ENCODE measurements at regions not wholly inside any gene's neighbourhood (a gene's known extent, or its start where the extent isn't known, plus 50 kb on each side); places are given as distances from the start of the nearest gene placed in this dataset.

DNA sequence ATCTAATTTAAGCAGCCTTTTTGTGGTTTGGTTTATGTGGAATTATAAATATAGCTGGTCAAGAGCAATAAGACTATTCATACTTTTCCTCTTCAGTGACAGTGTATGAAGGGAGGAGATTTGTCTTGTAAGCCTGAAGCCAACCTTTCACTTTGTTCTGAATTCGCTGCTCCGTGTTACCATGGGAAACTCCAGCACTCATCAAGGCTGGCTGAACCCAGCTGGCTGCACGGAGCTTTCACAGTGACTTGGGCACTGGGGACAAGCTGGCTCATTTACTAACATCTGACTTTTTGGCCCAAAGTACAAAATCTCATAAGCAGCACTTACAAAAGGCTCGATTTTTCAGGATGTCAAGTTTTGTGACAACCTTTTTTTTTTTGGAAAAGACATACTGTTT is 120.4 kb upstream of the GRIA4 start:
- Mint-ChIP-seq H3K27me3 (ENCODE audit: low read depth) (no peaks in the 10 kb centered on the region), H3K4me3 (no peak overlapping the region), H3K4me1 (peaks cover 17% of the 10 kb centered on the region), H3K36me3 (ENCODE audit: low read depth) (no peaks in the 10 kb centered on the region), H3K27ac (ENCODE audit: unreplicated experiment) (no peak overlapping the region), H3K9me3 (no peaks in the 10 kb centered on the region)
- DNase-seq (ENCODE audit: low read depth, low spot score), result peak; percentile 6
- no peak for TF ChIP-seq CTCF (conservative IDR thresholded peaks at IDR 0.05)

- no peak for TF ChIP-seq CTCF (conservative IDR thresholded peaks at IDR 0.05)
- no peaks in the 10 kb centered on the region for H3K36me3 Mint-ChIP-seq (ENCODE audit: low read depth)
- no peak overlapping the region for H3K27ac Mint-ChIP-seq (ENCODE audit: unreplicated experiment)
- DNase-seq (ENCODE audit: low read depth, low spot score), result no peak
- no peaks in the 10 kb centered on the region for H3K27me3 Mint-ChIP-seq (ENCODE audit: low read depth)
- H3K9me3 Mint-ChIP-seq, result no peaks in the 10 kb centered on the region
- H3K4me3 Mint-ChIP-seq, result no peak overlapping the region
- peaks cover 14% of the 10 kb centered on the region for H3K4me1 Mint-ChIP-seq
These were observed 122.9 kb upstream of the GRIA4 start for GRCh38 chr11:105486929-105487328.

DNA sequence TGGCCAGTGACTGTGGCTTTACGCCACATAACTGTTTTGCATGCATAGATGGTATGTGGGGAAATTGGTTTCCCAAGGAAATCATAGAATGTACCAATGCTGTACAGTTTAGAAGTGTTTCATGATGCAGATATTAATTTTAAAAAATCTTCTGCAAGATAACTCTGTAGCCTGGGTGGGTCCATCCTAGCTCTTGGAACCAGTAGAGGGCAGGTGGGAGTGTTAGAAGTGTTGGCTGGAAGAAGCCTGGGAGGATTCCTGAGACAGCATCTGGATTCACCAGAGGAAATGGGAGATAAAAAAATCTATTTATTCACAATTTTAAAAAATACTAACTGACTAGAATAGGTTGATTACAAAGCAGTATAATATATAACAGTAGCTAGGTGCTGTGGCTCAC is 139.9 kb upstream of the GRIA4 start:
- DNase-seq (ENCODE audit: low read depth, low spot score), result no peak
- H3K4me3 Mint-ChIP-seq, result no peak overlapping the region
- H3K4me1 Mint-ChIP-seq, result no peaks in the 10 kb centered on the region
- H3K9me3 Mint-ChIP-seq, result no peaks in the 10 kb centered on the region
- H3K36me3 Mint-ChIP-seq (ENCODE audit: low read depth), result no peaks in the 10 kb centered on the region
- TF ChIP-seq CTCF (conservative IDR thresholded peaks at IDR 0.05), result no peak
- H3K27ac Mint-ChIP-seq (ENCODE audit: unreplicated experiment), result no peak overlapping the region
- peaks cover 9% of the 10 kb centered on the region for H3K27me3 Mint-ChIP-seq (ENCODE audit: low read depth)

DNA sequence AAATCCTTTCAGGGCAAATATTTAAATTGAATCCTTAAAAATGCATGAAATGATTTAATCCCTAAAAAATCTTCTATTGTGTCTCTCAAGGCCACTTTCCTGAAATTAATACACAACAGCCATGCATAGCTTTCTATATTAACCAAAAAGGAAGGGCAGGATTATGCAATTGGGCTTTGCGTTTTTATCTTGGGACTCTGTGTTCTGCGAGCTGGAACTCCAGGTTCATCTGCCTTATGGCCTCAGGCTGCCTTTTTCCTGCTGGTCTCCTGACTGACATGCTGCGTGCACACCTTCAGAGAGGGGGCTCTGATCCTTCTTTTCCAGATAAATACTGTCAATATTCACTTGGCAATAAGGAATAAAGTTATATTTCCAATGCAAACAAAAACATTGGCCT is 141.7 kb upstream of the GRIA4 start:
- Mint-ChIP-seq H3K4me1 (no peaks in the 10 kb centered on the region), H3K36me3 (ENCODE audit: low read depth) (no peaks in the 10 kb centered on the region), H3K9me3 (no peaks in the 10 kb centered on the region), H3K4me3 (no peak overlapping the region), H3K27me3 (ENCODE audit: low read depth) (peaks cover 15% of the 10 kb centered on the region), H3K27ac (ENCODE audit: unreplicated experiment) (no peak overlapping the region)
- DNase-seq (ENCODE audit: low read depth, low spot score), result no peak
- no peak for TF ChIP-seq CTCF (conservative IDR thresholded peaks at IDR 0.05)

DNA sequence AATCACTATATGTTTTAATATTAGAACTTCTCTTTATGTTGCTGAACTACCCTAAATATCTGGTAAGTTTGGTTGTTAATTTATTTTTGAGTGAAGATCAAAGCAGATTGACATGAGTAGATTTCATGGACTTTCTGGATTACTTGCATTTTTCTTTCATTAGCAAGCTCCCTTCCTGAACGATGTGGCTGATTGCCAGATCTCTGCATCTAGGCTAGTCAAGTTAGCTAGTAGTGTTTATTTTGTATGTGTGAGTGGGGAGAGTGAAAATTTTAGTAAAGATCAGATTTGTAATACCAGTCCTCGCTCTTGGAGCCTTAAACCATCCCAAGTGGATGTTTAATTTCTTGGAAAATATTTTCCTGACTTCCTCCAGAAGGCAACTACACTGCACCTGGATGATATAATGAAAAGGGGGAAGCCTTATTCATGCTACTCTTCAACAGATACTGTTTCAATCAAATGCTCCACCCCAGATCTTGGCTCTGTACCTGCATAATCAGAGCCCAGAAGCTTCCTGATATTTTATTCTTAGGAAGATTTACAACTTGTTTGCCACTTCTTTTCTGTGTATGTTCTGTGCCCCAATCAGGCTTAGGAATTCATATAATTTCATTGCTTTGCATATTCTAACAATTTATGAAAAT is 143.2 kb upstream of the GRIA4 start:
- H3K27ac Mint-ChIP-seq (ENCODE audit: unreplicated experiment), result no peak overlapping the region

More for the DNA sequence above, 143.2 kb upstream of the GRIA4 start:
- no peak for TF ChIP-seq CTCF (conservative IDR thresholded peaks at IDR 0.05)
- Mint-ChIP-seq H3K36me3 (ENCODE audit: low read depth) (no peaks in the 10 kb centered on the region), H3K9me3 (no peaks in the 10 kb centered on the region), H3K27me3 (ENCODE audit: low read depth) (peaks cover 15% of the 10 kb centered on the region), H3K4me1 (no peaks in the 10 kb centered on the region), H3K4me3 (no peak overlapping the region)
- DNase-seq (ENCODE audit: low read depth, low spot score), result no peak
